ENCODE measurements at regions not wholly inside any gene's neighbourhood (a gene's known extent, or its start where the extent isn't known, plus 50 kb on each side); places are given as distances from the start of the nearest gene placed in this dataset.

DNA sequence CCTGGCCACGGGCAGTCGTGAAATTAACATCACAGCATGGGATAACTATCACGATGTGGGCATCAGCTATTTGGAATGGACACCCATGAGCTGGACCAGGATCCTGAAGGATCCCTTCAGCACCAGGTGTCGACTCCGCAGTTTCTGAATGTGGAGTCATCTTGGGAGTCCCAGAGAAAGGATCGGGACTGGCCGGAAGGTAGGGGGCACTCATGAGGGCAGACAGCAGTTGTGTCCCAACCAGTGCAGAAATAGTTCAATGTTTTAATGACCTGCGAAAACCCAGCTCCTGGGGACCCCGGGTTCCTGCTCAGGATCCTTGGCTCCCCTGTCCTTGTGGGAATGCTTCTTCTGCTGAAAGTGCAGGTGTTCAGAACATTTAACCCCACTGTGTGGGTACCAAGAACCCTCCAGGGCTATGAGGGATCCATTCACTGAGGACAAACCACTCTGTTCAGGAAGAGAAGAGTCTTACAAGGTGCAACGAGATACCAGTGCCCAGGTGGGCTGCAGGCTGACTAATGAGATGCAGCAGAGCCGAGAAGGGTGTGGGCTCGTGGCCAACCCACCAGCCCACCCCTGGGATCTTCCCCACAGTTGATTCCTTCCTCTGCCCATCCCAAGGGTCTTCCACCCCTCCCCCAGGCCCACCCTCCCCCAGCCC lies 154.8 kb downstream of the SALL1 start:
- DNase-seq (ENCODE audit: low read depth), result no peak

GRCh38 chr16:50994995-50995394 lies 156.1 kb downstream of the SALL1 start:
- DNase-seq (ENCODE audit: low read depth), result no peak

DNA sequence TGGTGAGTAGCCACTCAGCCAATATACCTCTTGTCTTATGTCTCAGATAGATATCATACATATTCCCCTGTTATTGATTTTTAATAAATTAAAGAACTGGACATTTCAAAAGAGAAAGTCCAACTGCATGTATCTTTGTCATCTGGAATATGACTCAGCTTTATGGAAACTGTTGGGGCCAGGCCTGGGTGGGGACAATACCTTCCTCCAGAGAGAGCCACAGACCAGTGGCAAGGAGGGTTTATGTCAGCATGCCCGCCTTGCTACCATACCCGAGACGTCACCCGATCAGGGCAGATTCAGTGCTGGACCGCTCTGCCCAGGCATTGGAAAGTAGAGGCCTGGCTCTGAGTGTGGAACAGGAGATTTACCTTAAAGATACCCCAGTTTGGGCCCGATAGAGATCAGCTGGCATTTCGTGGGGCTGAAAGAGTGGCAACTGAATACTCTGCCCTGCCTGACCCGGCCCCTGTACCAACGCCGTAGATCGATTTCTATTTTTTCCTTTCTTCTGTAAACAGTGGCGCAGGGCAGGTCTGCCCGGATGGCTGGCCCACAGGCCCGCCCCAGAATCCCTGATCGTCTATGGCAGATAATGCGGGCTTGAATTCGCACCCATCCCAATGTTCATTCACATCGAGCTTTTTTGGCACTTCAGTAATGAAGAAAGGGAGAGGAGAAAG lies 158.6 kb downstream of the SALL1 start:
- peak; percentile 10 for DNase-seq (ENCODE audit: low read depth)

GRCh38 chr16:50991436-50991835 lies 159.6 kb downstream of the SALL1 start:
- DNase-seq (ENCODE audit: low read depth), result no peak

GRCh38 chr16:50991006-50991405 lies 160.1 kb downstream of the SALL1 start:
- peak; percentile 3 for DNase-seq (ENCODE audit: low read depth)

- no peak for DNase-seq (ENCODE audit: low read depth)
Measured at GRCh38 chr16:50989047-50989446, 162.0 kb downstream of the SALL1 start.

DNA sequence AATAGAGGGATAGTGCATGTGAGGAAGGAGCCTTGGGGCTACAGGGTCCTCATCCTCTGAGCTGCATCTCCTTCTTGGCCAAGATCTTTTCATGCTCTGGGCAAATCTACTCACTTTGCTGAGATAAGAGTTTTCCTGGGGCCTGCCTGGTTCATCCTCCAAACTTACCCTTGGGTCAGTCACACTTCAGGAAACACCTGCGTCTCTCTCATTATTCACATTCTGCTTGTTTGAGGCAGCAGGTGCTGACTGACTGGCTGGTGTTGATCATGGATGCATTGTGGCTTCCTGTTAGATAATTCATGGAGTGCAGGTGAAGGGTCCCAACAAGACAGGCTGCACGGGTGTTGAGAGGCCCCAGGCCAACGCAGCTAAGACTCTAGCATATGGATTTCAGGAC lies 162.6 kb downstream of the SALL1 start:
- DNase-seq (ENCODE audit: low read depth), result no peak

GRCh38 chr16:50986453-50986852 lies 164.6 kb downstream of the SALL1 start:
- DNase-seq (ENCODE audit: low read depth), result no peak

DNA sequence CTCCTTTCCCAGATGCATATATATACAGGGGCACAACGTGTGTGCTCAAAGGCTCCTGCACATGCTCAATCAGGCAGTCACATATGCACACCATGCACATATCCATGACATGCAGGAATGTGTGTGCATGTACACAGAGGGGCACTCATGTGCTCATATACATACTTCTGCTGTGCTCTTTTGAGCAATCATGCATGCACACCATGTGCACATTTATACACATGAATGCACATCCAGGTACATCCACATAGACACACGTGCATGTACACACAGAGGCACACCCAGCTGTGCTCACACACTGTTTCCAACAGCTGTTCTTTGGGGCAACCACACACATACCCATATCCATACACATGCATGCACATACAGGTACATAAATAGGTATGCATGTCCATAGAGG lies 165.3 kb downstream of the SALL1 start:
- DNase-seq (ENCODE audit: low read depth), result no peak

DNA sequence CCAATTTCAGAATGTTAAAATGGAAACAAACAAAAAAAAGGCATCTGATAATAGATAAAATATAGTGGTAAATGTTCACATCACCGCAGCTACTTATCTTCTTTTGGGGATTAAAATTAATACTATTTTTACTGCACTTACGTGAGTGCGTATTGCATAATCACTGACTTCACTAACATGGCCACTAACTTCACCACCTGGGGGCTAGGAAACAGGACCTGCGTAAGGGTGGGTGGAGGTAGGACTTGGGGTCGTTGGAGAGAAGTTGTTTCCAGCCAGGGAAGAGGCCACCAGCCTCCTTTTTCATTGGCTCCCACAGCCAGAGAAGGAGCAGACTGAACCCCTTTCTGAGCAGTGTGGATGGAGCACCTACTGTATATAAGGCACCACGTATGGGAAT lies 166.4 kb downstream of the SALL1 start:
- DNase-seq (ENCODE audit: low read depth), result no peak

- DNase-seq (ENCODE audit: low read depth), result no peak
Measured at GRCh38 chr16:50982808-50983207, 168.3 kb downstream of the SALL1 start.

DNA sequence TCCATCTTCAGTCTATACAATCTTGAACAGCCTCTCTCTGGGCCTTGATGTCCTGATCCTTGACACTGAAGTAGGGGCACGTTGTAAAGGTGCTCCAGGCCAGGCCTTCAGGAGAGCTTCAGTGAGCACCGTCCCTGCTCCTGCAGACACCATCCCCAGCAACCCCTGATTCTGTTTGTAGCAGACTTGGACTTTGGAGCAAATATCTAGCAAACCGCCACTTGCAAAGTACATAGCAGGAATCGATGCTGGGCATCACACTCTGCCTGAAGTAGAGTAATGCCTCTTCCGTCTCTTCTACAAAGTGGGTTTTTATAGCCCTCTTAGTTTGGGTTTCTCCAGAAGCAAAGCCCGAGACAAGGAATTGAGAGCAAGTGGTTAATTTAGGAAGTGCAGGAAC lies 169.1 kb downstream of the SALL1 start:
- DNase-seq (ENCODE audit: low read depth), result no peak

GRCh38 chr16:50980666-50981065 lies 170.4 kb downstream of the SALL1 start:
- DNase-seq (ENCODE audit: low read depth), result no peak

GRCh38 chr16:50979806-50980620 lies 171.1 kb downstream of the SALL1 start:
- DNase-seq (ENCODE audit: low read depth), result no peak

GRCh38 chr16:50977138-50977537 lies 173.9 kb downstream of the SALL1 start:
- DNase-seq (ENCODE audit: low read depth), result no peak

- DNase-seq (ENCODE audit: low read depth), result peak; percentile 5
Measured at GRCh38 chr16:50974438-50975036, 176.5 kb downstream of the SALL1 start.

DNA sequence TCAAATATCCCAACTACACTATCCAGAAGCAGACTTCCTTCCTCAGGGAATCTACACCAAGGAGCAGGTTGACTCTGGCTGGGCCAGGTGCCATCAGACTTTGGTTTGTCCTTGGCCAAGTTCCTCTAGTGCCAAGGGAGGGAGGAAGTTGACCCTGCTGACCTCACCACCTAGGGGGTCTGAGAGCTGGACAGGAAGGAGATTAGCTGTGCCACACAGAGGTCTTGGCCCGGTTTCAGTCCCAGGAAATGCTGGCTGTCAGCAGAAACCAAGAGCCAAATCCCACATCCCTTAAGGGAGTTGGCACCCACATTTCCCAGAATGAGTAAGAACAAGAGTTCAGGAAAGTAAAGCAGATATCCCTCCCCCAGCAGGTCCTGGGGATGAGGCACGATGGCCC lies 178.2 kb downstream of the SALL1 start:
- no peak for DNase-seq (ENCODE audit: low read depth)

DNA sequence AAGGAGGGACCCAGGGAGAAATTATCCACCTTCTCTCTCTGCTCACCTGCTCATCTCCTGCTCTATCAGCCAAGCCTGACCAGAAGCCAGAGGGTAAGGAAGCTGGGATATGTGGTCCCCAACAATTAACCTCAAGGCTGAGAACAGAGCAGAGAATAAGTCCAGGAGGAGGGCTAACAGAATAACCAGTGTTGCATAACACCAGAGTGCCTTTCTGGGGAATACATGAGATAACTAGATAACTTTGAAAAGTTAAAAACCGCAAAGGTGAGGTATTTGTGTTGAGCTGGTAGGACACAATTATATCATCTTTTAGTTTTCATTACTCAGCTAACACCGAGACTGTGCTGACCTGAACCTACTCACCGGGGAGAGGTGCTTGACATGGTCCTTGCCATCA lies 180.8 kb downstream of the SALL1 start:
- no peak for DNase-seq (ENCODE audit: low read depth)

DNA sequence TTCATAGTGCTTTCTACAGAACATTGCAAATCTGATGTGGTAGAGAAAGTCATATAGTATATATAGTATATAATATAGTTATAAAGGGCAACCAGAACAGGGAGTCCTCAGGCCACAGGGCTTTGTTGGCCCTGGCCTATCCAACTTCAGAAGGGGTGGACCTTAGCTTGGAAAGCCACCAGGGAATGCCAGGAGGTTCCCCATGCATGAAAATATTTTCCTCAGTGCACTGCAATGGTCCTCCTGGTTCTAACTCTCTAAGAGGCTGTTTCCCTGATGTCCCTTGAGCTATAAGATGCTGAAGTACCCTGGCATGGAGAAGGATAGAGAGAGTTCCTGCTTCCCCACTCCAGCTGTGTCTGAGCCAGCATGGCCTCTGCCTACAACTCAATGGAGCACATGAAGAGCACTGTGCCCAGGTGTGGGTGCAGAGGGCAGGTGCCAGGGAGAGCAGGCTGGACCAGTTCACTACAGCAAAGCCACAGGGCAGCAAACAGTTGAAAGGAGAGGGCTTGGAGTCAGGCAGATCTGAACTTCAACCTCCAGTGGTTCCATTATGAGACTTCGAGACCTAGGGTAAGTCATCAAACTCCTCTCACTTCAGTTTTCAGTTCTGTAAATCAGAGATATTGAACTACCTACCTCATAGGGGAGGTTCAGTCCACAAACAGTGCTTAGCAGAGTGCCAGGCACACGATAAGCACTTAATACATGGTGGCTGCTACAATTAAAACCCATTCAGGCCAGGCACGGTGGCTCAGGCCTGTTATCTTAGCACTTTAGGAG lies 183.1 kb downstream of the SALL1 start:
- no peak for DNase-seq (ENCODE audit: low read depth)

- DNase-seq (ENCODE audit: low read depth), result no peak
Measured at GRCh38 chr16:50964491-50964890, 186.6 kb downstream of the SALL1 start.

DNA sequence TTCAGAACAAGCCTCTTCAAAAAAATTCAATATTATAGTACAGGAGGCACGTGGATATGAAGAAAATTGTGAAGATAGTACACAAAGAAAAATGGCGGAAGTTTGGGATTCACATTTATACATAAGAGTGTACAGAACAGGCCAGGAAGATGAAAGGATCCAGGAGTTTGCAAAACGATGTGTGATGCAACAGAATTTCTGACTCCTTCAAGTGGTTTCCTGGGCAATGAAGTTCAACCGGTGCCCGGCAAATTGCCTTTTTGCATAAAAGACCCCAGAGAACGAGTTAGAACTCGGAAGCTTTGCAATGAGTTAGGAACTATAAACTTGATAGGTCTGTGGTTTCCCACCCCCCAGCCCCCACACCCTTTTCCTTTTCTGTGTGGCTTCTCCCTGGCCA lies 189.1 kb downstream of the SALL1 start:
- no peak for DNase-seq (ENCODE audit: low read depth)
